Retinal pigment epithelial cell (primary cell): ENCODE measurements at regions not wholly inside any gene's neighbourhood (a gene's known extent, or its start where the extent isn't known, plus 50 kb on each side); places are given as distances from the start of the nearest gene placed in this dataset.

ENCODE experiments used
- DNase-seq: peaks from one replicate; pipeline ENCODE4 v3.0.0-alpha.2; 2010; ENCODE audit warnings: low read depth
- H3K4me3 ChIP-seq: 2 replicates; pipeline ENCODE4 v1.5.1; 2011; ENCODE audit warnings: mild to moderate bottlenecking, low read length, control low read depth, moderate library complexity
- CTCF ChIP-seq: conservative IDR thresholded peaks from 2 replicates; pipeline ENCODE4 v1.5.1; 2011; ENCODE audit warnings: low read depth, low read length, control low read depth, inconsistent platforms

GRCh38 chr16:26651884-26652283 is 414.8 kb upstream of the C16orf82 start:
- TF ChIP-seq CTCF = no peak
- DNase-seq = no peak
- H3K4me3 ChIP-seq = no peak overlapping the region

- no peak for TF ChIP-seq CTCF
- H3K4me3 ChIP-seq = no peak overlapping the region
Observed at GRCh38 chr16:26658486-26658885, 408.2 kb upstream of the C16orf82 start.

GRCh38 chr16:26658915-26659314 is 407.8 kb upstream of the C16orf82 start:
- no peak for TF ChIP-seq CTCF
- no peak overlapping the region for H3K4me3 ChIP-seq
- DNase-seq = no peak

More at GRCh38 chr16:26658486-26658885, 408.2 kb upstream of the C16orf82 start:
- DNase-seq = no peak

GRCh38 chr16:26664086-26664485 is 402.6 kb upstream of the C16orf82 start:
- no peak for TF ChIP-seq CTCF
- no peak for DNase-seq

GRCh38 chr16:26665166-26665939 is 401.4 kb upstream of the C16orf82 start:
- no peak overlapping the region for H3K4me3 ChIP-seq
- no peak for DNase-seq
- TF ChIP-seq CTCF = no peak

More at GRCh38 chr16:26664086-26664485, 402.6 kb upstream of the C16orf82 start:
- H3K4me3 ChIP-seq = no peak overlapping the region

GRCh38 chr16:26666486-26666885 is 400.2 kb upstream of the C16orf82 start:
- no peak for TF ChIP-seq CTCF
- no peak for DNase-seq
- H3K4me3 ChIP-seq = no peak overlapping the region

- TF ChIP-seq CTCF = no peak
Observed at GRCh38 chr16:26667307-26667706, 399.4 kb upstream of the C16orf82 start.

More at GRCh38 chr16:26667307-26667706, 399.4 kb upstream of the C16orf82 start:
- no peak overlapping the region for H3K4me3 ChIP-seq
- DNase-seq = no peak
